GM19043 (cell line): ENCODE measurements at regions not wholly inside any gene's neighbourhood (a gene's known extent, or its start where the extent isn't known, plus 50 kb on each side); places are given as distances from the start of the nearest gene placed in this dataset.
"Not testable (repeated sequence)": the region's sequence is repeated elsewhere in the genome, so short reads cannot be mapped to it uniquely, and the experiment has no call there.

Source experiments
- ATAC-seq: cut with Tn5 transposase; IDR thresholded peaks from one replicate; pipeline ENCODE4 v1.9.1; 2021; ENCODE audit warnings: low read depth; ENCODE audit not compliant: unreplicated experiment

DNA sequence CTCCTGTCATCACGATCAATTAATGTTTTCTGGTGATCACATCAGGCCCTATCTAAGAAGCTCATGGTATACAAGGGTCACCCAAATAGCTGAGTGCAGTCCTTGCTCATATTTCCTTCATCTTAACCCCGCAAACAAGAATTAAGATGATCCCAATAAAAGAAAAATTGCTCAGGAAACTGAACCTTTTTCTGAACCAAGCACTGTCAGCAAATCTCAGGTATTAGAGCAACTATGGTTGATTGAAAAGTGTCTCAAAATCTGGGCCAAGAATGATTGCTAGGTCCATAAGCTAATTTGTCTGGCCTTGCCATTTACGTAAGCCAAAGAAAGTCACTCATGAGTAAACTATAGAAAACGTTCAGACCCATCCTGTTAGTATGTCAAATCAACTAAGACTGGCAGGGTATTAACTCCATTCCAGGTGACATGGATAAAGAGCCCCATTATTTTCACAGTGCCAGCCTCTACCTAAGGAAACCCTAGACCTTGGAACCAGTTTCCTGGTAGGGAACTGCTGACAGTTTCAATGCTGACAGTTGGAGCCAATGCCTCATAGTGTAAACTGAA lies 209.3 kb downstream of the DEPDC1B start:
- no peak for ATAC-seq

GRCh38 chr5:60489856-60490255 lies 210.1 kb downstream of the DEPDC1B start:
- no peak for ATAC-seq

GRCh38 chr5:60489377-60489776 lies 210.6 kb downstream of the DEPDC1B start:
- ATAC-seq: no peak

GRCh38 chr5:60488466-60489130 lies 211.4 kb downstream of the DEPDC1B start:
- ATAC-seq: no peak

DNA sequence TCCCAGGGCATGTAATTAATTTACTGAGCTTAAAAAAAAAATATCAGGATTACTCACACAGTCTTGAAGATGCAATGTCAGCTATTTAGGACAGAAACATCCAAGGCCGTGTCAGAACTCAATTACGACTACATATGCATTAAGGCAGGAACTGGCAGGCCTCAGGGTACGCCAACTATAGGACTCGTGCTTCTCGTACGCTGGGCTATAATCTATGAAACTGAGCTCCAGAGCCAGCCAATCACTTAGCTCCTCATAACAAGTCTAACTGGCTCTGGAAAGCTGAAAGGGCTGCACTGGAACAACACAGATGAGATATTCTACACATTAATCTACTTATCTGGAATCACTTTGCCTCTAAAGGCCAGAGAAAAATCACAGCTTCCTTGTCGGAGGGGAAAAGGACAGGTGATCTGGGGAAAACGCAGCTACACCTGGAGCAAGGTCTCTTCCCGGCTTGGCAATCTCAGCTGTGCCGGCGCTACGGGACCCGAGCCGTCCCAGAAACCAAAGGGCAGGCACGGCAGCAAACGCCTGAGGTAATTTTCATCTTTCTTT lies 212.0 kb downstream of the DEPDC1B start:
- ATAC-seq: no peak

GRCh38 chr5:60487476-60487875 lies 212.5 kb downstream of the DEPDC1B start:
- ATAC-seq: no peak

DNA sequence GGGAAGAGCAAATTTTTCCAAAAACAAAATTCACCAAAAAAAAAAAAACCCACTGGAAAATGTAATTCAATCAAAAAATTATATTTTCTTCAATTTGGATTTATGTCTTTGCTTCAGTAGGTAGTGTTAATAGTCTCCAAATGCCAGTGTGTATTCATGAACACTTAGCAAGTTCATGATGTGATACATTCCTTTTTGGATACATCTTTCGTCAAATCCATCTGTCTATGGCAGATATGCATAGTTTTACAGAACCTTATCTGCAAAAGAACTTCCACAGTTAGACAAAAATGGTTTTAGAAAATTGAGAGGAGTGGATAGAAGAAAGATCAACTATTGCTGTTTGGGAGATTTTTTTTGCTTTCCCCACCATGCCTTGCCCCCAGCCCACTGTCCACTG lies 214.6 kb downstream of the DEPDC1B start:
- ATAC-seq: no peak

DNA sequence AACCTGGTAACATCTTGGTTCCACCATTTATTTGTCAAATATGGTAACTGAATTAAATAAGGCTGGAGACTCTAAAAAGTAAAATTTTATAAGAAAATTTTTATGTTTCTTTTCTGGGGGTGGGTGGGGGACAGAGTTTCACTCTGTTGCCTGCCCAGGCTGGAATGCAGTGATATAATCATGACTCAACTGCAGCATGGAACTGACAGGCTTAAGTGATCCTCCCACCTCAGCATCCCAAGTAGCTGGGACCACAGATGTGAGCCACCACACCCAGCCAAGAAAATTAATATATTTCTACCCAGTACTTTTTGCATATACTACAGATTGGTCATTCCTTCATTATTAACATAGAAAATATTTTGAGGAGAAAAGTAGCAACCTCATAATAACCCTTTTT lies 216.9 kb downstream of the DEPDC1B start:
- no peak for ATAC-seq

DNA sequence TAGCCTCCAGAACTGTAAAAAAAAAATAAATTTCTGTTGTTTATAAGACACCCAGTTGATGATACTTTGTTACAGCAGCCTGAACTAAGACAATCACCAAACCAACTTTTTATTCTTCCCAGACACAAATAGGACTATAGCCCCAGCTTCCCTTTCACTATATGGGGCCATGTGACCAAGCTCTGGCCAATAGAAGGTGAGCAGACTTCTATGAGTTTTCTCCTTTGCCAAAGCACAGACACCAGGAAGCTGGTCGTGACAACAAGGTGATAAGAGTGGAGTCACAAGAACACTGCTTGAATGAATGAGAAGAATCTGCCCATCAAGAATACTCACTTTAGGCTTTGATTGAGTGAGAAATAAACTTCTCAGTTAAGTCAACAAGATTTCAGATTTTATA lies 217.7 kb downstream of the DEPDC1B start:
- no peak for ATAC-seq

DNA sequence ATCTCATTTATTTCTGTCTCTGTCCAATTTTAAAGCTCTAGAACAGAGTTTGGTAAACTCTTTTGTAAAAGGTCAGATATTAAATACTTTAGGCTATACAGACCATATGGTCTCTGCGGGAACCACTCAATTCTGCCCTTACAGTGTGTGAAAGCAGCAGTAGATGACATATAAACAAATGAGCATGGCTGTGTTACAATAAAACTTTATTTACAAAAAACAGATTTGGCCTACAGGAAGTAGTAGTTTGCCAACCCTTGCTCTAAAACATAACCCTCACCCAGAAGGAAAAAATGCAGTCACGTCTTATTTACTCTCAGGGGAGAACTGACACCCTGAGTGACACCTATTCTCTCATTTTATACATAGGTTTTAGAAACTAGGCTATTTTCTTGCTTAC lies 220.4 kb downstream of the DEPDC1B start:
- ATAC-seq: no peak

GRCh38 chr5:60477849-60478248 lies 222.1 kb downstream of the DEPDC1B start:
- ATAC-seq: no peak

GRCh38 chr5:60473654-60474053 lies 226.3 kb downstream of the DEPDC1B start:
- no peak for ATAC-seq

- not testable (repeated sequence) for ATAC-seq
Observed at GRCh38 chr5:60473027-60473426, 226.9 kb downstream of the DEPDC1B start.

- ATAC-seq: no peak
Observed at GRCh38 chr5:60470881-60471280, 229.1 kb downstream of the DEPDC1B start.

- no peak for ATAC-seq
Observed at GRCh38 chr5:60469286-60469685, 230.7 kb downstream of the DEPDC1B start.

DNA sequence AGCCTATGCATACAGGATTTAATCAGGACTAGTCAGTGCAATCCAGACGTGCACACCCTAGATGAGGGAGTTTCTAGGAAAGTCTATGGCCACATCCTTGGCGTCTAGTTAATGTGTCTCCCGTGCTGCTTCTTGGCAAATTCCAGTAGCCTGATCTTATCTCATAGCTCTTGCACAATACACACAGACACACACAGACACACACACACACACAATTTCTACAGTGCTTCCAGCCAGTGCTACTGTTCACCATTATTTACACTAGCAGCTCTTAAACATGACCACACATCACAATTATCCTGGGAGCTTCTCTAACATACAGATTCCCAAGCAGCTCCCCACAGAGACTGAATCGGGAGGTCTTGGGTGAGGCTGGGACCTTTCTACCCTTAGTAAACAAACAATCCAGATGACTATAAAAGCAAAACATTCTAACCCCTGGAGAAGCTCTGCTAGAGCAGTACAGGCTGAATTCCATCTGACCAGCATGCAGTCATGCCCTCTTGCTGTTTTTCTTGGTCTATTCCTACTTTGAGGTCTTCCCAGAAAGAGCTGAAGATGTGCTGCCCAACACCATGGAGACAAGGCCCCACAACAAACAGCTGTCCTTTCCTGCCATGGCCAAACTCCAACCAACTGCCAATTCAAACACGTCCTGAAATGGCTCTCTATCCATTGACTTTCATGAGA lies 236.6 kb downstream of the DEPDC1B start:
- no peak for ATAC-seq

GRCh38 chr5:60458666-60459065 lies 241.3 kb downstream of the DEPDC1B start:
- ATAC-seq: no peak

GRCh38 chr5:60457233-60457632 lies 242.7 kb downstream of the DEPDC1B start:
- no peak for ATAC-seq

- no peak for ATAC-seq
Observed at GRCh38 chr5:60455589-60455988, 244.4 kb downstream of the DEPDC1B start.

GRCh38 chr5:60454277-60454676 lies 245.7 kb downstream of the DEPDC1B start:
- not testable (repeated sequence) for ATAC-seq

DNA sequence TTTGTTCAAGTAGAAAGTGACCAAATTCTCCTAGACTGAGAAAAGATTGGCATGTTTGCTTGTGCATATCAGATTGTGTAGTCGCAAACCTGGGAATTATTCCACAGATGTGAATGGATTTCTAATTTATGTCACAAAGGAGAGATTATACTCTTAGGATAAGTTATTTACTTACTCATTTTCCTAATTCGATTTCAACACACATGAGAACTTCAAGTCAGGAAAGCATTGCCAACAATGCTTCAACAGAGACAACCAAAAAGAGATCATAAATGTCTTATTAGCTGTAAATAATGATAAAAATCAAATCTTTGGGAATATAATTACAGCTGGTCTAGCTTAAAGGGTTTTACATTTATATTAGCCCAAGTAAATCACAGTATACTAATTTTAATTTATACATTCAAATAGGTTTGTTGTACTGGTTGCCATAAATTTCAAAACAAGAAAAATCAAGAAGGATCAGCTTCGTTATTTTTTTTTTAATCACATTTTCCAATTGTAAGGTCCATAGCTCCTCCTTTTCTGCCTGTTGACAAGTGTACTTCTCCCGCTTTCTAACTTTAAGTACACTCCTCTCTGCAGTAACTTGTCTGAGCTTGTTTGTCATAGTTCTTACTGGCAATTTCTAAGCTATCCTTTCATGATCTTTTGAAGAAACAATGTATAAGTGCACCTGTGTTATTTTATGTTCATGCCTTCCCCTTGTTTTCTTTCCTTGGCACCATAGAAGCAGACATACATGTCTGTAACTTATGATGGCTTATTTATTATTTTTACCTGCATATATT lies 246.6 kb downstream of the DEPDC1B start:
- ATAC-seq: no peak
